Testis (tissue), 2 donors: ENCODE measurements at regions not wholly inside any gene's neighbourhood (a gene's known extent, or its start where the extent isn't known, plus 50 kb on each side); places are given as distances from the start of the nearest gene placed in this dataset.

ENCODE experiments used
- POLR2A ChIP-seq: fragments of 450-650 bp; IDR thresholded peaks from one replicate; pipeline ENCODE4 v1.6.1; 2017; ENCODE audit warnings: antibody characterized with exemption, mild to moderate bottlenecking, moderate library complexity
- TF ChIP-seq, protein P1 (sequence below), 3 experiments: fragments of 450-650 bp in 2 of 3; fragments of 200-600 bp in 1 of 3; sonication (generic) in 1 of 3; IDR thresholded peaks; one replicate each; pipeline ENCODE4 v1.5.1; 2016 to 2019; ENCODE audit warnings: antibody characterized with exemption in 3 of 3, mild to moderate bottlenecking in 2 of 3, moderate library complexity in 1 of 3

DNA sequence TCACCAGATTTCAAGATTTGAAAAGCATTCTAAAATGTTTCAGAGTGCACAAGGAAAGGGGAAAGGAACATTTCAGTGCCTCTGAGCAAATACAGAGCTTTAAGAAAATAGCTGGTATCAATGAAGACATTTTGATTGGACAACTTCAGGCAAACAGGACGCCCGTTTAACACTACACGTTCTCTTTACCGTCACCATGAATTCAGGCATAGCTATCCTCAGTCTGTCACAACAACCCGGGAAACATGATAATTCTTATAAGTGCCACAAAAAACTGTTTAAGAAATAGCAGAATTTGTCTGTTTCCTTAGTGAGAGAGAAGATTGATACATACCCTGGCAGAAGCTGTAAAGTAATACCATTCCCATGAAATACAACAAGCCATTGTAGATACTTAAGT lies 392.4 kb upstream of the PDE4D start:
- TF ChIP-seq, protein P1, sequence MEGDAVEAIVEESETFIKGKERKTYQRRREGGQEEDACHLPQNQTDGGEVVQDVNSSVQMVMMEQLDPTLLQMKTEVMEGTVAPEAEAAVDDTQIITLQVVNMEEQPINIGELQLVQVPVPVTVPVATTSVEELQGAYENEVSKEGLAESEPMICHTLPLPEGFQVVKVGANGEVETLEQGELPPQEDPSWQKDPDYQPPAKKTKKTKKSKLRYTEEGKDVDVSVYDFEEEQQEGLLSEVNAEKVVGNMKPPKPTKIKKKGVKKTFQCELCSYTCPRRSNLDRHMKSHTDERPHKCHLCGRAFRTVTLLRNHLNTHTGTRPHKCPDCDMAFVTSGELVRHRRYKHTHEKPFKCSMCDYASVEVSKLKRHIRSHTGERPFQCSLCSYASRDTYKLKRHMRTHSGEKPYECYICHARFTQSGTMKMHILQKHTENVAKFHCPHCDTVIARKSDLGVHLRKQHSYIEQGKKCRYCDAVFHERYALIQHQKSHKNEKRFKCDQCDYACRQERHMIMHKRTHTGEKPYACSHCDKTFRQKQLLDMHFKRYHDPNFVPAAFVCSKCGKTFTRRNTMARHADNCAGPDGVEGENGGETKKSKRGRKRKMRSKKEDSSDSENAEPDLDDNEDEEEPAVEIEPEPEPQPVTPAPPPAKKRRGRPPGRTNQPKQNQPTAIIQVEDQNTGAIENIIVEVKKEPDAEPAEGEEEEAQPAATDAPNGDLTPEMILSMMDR (IDR thresholded peaks at IDR 0.05) = no peak
- TF ChIP-seq POLR2A = no peak
